GM12874 (cell line): ENCODE measurements at regions not wholly inside any gene's neighbourhood (a gene's known extent, or its start where the extent isn't known, plus 50 kb on each side); places are given as distances from the start of the nearest gene placed in this dataset.

Experiments used
- TF ChIP-seq, protein P1 (sequence below): IDR thresholded peaks from 2 replicates; pipeline ENCODE4 v1.5.1; 2011; ENCODE audit warnings: low read depth, mild to moderate bottlenecking, control low read depth, low read length, moderate library complexity; ENCODE audit not compliant: insufficient read depth

DNA sequence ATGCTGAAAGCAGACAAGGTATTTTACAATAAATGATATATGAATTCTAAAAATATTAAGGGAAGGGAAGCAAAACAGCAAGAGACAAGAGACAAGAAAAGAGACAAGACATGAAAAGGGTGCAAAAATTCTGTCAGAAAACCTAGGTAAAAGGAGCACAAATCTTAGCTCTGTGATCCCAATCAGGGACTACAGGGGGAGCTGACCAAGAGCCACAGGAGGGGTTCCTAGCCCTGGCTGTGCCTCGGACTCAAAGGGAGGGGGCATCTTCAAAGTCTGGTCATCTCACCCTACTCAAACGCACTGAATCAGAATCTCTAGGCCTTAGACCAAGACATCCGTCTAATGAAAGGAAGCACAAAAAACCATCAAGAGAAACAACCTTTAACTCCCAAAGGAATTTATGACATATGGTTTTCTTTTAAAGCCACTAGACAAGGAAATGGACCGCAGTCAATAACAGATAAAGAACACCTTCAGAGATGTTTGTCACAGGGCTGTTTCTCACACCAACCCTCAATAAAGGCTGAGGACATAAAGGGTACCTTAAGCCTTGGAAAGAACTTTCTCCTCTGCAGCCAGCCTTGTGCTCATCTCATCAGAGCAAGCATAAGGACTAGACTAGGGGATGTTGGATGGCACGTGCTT is 130.4 kb upstream of the CDYL start:
- TF ChIP-seq, protein P1, sequence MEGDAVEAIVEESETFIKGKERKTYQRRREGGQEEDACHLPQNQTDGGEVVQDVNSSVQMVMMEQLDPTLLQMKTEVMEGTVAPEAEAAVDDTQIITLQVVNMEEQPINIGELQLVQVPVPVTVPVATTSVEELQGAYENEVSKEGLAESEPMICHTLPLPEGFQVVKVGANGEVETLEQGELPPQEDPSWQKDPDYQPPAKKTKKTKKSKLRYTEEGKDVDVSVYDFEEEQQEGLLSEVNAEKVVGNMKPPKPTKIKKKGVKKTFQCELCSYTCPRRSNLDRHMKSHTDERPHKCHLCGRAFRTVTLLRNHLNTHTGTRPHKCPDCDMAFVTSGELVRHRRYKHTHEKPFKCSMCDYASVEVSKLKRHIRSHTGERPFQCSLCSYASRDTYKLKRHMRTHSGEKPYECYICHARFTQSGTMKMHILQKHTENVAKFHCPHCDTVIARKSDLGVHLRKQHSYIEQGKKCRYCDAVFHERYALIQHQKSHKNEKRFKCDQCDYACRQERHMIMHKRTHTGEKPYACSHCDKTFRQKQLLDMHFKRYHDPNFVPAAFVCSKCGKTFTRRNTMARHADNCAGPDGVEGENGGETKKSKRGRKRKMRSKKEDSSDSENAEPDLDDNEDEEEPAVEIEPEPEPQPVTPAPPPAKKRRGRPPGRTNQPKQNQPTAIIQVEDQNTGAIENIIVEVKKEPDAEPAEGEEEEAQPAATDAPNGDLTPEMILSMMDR: no peak

DNA sequence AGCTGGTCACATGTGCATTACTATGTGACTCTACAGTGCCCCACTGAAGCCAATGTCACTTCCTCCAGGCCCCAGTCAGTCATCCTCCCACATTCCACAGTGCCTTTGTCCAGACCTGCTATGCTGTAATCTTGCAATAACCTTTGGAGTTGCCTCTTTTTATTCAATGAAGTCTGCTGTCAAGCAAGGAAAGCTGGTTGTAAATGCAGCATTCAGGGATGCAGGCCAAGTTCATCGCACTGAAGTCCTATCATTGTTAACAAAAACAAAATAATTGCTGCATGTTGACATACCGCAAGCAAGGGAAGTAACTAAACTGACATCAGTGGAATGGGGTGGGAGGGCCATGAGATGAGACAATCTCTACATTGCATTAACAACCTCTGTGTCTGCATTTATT is 131.2 kb upstream of the CDYL start:
- TF ChIP-seq, protein P1: no peak

DNA sequence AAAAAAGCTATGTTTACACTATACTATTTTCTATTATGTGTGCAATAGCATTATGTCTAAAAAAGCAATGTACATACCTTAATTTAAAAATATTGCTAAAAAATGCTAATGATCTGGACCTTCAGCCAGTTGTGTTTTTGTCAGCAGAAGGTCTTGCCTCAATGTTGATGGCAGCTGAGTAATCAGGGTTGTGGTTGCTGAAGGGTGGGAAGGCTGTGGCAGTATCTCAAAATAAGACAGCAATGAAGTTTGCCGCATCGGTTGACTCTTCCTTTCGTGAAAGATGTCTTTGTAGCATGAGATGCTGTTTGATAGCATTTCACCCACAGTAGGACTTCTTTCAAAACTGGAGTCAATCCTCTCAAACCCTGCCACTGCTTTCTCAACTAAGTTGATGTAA is 134.7 kb upstream of the CDYL start:
- TF ChIP-seq, protein P1: no peak

DNA sequence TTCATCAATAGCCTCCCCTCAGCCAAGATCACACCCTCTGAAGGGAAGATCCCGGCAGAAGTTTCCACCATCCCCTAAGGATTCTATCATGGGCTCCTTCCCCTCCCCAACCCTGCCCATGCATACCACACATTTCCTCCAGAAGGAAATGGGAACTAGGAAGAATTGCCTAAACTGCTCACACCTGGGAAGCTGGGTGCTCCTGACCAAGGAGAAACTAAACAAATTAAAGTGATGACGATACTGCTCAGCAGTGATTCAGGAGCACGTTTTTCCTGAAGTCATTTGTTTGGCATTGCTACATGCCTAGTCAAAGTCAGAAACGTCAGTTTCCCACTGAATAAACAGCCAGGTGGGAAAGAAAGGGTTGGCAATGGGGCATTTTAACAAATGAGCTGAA is 136.1 kb upstream of the CDYL start:
- TF ChIP-seq, protein P1: no peak

DNA sequence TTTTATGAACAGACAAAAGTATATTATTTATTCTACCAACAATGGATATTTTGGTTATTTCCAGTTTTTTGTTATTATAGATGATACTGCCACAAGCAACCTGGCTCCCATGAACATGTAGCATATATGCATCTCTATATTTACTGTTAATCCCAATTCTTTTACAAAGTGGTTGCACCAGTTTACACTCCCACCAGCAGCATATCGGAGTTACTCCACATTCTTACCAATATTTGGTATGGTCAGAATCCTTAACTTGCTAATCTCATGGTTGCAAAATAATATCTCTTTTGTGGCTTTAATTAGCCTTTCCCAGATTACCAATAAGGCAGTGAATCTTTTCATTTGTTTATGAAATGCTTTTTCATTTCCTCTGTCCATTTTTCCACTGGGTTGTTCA is 137.6 kb upstream of the CDYL start:
- TF ChIP-seq, protein P1: no peak

DNA sequence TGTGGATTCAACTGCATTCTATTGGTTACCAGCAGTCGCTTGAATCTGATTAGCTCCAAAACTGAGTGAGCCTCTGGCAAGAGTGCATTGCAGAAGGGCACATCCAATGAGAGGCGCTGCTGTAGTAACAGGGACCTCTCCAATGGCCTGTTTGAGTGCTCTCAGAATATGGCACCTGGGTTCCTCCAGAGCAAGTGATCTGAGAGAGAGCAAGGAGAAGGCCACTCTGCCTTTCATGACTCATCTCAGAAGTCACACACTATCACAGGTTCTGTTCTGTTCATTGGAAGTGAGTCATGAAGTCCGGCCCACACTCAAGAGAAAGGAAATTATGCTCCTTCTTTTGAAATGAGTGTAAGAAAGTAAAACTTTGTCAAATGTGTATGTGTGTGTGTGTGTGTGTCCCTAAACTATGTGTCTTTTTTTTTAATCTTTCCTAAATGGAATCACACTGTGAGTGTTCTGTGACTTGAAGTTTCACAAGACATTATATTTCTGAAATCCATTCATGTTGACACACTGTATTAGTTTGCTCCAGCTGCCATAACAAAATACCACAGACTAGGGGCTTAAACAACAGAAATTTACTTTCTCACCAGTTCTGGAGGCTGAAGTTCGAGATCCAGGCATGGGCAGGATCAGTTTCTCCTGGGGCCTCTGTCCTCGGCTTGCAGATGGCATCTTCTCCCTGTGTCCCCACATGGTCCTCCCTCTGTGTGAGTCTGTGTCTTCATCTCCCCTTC is 138.3 kb upstream of the CDYL start:
- TF ChIP-seq, protein P1: no peak

DNA sequence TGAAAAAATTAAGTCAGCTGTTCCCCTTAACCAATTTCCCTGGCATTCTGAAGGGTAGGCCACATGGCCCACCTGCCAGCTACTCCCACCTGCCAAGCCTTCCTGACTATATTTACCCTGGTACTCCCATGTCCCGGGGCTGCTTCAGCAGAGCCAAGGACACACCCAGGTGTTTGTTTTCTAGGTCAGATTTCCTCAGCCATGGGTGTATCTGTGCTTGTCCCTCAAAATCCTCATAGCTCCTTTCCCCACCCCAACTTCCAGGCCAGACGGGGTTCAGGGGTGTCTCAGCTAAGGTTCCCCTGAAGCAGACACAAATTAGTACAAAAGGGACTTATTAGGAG is 139.4 kb upstream of the CDYL start:
- TF ChIP-seq, protein P1: no peak
